GM10266 (cell line): ENCODE measurements at regions not wholly inside any gene's neighbourhood (a gene's known extent, or its start where the extent isn't known, plus 50 kb on each side); places are given as distances from the start of the nearest gene placed in this dataset.

Experiments used
- DNase-seq: peaks from one replicate; pipeline ENCODE4 v3.0.0; 2012; ENCODE audit errors: extremely low spot score
- TF ChIP-seq, protein P1 (sequence below): IDR thresholded peaks from 2 replicates; pipeline ENCODE4 v1.5.1; 2012; ENCODE audit warnings: mild to moderate bottlenecking, low read depth; ENCODE audit not compliant: control insufficient read depth, insufficient read depth; ENCODE audit errors: missing control alignments

DNA sequence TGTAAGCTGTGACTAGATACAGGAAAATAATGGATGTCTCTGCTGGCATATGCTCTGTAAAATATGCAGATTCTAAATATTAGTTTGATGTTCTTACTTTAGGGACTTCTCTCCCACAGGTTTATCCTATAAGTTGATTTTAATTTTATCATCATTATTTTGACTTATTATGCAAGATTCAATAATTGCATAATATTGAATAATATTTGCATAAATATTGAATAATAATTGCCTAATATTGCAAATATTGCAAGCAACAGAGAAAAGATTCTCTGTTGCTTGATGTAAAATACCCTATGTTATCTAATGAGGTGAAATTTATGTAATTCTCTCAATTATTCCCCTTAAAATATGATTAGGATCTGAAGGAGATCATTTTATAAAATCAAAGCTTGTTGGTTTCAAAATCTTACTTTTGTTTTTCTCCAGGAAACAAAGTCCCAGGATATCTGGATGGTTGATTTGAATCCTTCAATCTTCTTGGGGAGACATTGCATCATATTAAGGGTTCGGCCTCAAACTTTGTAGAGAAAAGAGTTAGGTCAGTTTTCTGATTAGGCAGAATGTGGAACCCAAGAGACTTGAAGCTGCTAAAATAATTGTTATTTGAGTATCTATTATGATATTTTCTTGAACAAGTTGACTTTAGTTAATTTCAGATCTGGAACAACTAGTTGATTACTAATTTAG is 92.8 kb upstream of the MTPN start:
- no peak for DNase-seq
- TF ChIP-seq, protein P1, sequence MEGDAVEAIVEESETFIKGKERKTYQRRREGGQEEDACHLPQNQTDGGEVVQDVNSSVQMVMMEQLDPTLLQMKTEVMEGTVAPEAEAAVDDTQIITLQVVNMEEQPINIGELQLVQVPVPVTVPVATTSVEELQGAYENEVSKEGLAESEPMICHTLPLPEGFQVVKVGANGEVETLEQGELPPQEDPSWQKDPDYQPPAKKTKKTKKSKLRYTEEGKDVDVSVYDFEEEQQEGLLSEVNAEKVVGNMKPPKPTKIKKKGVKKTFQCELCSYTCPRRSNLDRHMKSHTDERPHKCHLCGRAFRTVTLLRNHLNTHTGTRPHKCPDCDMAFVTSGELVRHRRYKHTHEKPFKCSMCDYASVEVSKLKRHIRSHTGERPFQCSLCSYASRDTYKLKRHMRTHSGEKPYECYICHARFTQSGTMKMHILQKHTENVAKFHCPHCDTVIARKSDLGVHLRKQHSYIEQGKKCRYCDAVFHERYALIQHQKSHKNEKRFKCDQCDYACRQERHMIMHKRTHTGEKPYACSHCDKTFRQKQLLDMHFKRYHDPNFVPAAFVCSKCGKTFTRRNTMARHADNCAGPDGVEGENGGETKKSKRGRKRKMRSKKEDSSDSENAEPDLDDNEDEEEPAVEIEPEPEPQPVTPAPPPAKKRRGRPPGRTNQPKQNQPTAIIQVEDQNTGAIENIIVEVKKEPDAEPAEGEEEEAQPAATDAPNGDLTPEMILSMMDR = no peak

DNA sequence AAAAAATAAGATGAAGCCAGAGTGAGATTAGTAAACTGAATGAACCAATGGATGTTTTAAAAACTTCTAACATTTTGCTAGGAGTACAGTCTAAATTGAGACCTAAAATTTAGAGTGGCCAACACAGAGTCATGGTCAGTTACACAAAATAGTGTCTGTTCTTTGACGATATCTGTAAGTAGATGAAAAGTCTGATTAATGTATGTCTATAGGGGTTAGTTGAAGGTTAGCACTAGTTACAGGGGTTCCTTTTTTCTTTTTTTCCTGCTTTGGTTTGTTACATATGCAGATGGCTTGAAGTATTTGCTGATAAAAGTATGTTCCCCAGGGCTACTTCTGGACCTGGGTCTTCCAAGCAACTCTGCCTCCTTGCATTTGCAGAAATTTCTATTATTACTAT is 90.1 kb upstream of the MTPN start:
- TF ChIP-seq, protein P1 = no peak

DNA sequence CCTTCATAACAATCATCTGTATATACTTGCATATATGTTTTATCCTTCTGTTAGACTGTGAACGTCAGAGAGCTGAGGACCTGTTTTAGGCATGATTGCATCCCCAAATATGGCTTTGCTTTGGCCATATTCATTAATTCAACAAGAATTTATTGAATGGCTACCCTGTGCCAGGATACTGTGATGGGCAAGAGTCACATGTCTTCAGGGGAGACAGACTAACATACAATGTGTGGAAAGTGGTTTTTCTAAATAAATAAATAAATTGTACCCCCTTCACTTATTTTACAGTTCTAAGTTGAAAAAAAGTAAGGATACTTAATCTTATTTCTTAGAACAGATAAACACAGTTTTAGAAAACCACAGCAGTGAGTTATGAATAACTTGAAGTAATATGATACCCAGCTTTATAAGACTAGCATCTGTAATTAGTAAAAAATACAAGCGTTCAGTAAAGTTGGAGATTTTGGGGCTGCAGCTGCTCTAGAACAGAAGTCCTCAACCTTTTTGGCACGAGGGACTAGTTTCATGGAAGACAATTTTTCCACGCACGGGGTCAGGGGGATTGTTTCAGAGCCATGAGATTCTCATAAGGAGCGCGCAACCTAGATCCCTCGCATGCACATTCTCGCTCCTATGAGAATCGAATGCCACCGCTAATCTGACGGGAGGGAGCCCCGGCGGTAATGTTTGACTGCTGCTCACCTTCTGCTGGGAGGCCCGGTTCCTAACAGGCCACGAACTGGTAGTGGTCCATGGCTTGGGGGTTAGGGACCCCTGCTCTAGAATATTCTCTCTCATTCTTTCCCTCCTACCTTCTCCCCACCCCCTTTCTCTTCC is 89.4 kb upstream of the MTPN start:
- DNase-seq = no peak
- TF ChIP-seq, protein P1 = no peak

More for the DNA sequence above, 90.1 kb upstream of the MTPN start:
- DNase-seq = no peak

DNA sequence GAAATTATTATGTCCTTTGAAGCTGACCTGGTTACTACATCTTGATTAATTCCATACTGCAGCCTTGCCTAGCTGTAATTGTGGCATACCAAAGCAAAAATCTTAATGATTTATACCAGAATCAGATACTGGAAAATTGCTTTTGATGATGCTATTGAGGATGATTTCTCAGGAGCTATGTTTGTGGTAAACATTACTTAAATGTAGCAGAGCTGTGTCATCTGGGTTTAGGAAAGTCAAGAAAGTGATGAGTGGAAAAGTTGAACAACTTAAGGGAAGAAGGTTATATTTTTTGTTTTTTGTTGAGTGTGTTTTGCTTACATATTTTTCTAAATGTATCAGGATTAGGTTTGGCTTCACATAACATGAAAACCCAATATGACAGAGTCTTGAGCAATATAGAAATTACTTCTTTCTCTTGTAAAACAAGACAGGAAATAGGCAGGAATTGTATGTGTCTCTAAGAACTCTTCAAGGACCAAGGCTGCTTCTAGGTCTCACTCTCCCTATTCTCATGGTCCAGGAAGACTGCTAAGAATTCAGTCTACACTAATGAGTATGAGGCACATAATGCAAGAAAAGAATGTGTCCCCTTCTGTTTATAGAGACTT is 87.6 kb upstream of the MTPN start:
- TF ChIP-seq, protein P1 = no peak
- no peak for DNase-seq

DNA sequence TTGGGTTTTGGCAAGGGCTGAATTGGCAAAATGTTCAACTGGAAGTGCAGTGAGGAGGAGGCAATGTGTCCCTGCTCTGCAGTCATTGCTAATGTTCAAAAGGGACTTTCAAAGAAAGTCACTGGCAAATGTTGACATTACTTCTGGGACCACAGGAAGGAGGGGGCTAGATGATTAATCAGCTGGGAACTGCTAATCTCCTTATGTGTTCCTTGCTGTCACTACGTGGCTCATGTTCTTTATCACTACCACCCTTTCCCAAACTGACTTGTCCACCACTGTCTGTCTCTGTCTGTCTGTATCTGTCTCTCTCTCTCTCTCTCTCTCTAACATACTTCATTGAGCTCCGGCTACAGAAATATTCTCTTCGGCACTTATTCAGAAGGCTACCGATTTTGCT is 86.9 kb upstream of the MTPN start:
- TF ChIP-seq, protein P1 = no peak
- DNase-seq = no peak

DNA sequence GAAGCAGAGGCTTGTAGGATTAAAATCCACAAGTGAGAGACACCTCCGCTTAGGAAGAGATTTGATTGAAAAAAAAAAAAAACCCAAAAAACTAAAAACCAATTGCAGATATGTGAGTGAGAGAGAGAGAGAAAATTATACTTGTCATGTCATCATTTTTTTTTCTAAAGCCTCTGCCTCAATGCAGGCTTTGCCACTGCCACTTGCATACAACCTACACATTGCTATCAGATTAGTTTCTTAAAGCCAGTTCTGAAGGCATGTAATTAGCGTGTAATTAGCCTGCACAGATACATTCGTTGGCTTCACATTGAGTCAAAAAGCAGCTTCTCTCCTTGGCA is 86.1 kb upstream of the MTPN start:
- TF ChIP-seq, protein P1 = no peak

More for the DNA sequence above, 86.1 kb upstream of the MTPN start:
- no peak for DNase-seq
